HG02885 (cell line): ENCODE measurements at regions not wholly inside any gene's neighbourhood (a gene's known extent, or its start where the extent isn't known, plus 50 kb on each side); places are given as distances from the start of the nearest gene placed in this dataset.

Experiments used
- ATAC-seq: cut with Tn5 transposase; IDR thresholded peaks from one replicate; pipeline ENCODE4 v1.9.1; 2021; ENCODE audit warnings: mild to moderate bottlenecking; ENCODE audit not compliant: unreplicated experiment, poor library complexity

DNA sequence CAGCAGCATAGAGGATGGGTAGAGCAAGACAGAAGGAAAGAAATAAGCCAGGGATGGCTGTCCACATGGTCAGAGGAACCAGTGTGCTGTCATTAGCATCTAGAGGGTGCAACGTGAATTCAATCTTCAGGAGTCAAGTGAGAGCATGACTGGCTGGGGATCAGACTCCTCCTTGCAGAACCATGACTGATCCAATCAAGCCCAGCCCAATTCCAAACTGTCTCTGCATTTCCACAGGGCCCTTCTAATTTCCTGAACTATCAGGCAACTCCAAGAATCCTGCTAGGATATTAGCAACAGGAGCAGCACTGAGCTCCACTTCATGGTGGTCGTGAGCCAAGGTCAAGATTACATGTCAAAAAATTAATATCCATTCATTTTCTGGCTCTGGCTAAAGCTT is 166.8 kb upstream of the CAMK1G start:
- no peak for ATAC-seq

DNA sequence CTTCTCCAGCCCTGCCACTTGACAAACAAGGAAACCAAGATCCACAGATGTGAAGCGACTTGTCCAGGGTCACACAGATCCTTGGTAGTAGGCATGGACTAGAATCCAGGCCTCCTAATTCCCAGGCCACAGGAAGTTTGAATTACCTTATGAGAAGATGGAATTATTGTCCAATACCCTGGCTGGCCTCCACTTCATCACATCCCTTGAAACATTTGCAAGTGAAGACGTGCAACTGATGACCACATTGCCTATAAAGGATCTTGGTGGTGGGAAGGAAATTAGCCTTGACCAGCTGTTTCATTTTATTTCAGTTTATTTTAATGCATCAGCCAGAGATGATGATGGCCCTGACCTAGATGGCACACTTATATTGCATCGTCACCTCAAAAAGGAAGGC is 165.8 kb upstream of the CAMK1G start:
- no peak for ATAC-seq

DNA sequence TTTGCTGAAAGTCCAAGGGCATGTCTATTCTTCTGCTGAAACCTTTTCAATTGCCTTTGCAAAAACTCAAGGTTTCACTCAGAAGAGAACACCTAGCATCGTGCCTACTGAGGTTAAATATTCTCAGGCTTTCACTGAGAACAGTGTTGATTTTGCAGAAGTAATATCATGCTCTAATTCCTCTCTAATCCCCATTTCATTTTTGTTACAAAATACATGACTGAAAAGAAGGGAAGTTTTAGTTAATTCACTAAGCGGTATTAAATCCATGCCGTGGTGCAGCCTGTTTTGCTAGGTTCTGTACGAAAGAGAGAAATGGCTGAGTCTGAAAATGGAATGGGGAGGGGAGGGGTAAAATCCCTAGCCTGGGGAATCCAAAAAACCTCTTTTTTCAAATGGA is 163.2 kb upstream of the CAMK1G start:
- no peak for ATAC-seq

DNA sequence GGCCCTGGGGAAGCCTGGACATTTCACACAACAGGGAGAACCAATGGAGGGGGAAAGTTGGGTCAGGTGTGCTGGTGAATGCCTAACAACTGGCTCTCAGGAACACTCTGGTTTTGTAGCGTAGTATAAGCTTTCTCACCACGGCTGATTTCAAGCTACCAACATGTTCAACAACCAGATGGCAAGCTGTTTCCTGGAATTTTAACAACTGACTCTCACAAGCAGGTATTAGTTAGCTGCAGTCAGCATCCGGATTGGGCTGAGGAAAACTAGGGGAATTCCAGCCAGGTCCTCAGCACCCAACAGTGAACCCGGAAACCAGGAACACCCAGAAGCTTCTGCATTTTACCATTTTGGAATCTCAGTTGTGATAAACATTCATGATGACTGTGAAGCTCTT is 162.3 kb upstream of the CAMK1G start:
- ATAC-seq = no peak

DNA sequence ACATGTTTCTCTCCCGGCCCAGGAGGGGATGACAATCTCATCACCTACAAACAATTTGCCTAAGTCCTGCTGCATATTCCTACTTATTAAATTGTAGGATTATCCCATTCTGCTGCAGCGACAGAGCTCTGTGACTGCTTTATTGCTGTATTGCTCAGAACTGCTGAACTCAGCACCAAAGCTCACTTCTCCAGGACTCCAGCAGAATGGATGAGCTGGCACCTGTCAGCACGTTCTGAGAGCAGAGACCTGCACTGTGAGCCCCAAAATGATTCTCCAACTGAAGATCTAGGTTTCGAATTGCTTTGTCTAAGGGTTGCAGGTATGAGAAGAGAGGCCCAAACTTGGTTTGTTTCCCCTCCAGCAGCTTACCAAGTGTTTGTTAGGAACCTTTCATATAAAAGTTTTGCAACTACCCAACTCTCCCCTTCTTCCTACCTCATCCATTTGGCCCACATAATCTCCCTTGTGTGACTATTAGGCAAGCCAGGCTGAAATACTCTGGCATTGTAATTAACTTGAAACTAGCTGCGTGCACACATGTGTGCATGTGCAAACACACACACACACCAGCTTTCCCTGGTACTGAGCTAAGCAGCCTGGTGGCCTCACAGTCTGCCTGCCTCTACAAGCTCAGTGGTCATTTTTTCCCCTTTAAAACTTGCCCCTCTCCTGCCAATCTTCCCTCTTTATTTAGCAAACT is 161.4 kb upstream of the CAMK1G start:
- no peak for ATAC-seq

DNA sequence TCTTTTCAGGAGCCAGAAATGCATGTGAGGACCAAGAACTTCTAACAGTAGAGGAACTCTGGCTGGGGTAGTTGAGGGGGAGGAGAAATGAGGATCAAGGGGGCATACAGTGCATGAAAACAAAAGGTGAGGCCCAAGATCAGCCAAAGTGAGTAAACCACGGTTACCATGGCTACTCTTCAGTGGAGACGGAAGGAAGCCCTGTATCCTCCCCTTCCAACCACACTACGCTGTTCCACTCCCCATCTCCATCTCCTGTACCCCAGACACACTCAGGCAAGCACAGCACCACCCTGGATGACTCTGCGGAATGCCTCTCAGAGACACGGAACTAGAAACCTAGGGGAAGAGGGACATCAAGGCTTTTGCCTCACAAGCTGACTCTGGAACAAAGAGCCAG is 157.6 kb upstream of the CAMK1G start:
- no peak for ATAC-seq

DNA sequence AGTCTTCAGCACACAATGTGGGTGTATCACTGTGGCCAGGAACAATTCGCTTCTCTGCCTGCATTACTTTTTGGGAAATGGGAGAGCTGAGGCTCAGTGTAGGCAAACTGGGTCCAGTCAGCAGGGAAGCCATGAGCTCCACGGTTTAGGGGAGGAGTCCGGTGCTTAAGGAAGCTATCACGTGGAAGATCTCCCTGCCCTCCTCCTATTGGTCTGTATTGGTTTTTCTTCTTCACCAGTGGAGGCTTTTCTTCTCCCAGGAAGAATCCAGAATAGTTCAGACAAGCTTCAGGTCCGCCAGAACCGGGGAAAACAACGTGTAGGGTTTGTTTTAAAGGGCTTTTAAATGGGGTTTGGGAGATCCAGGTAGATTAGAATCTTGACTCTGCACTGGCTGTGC is 156.2 kb upstream of the CAMK1G start:
- ATAC-seq = no peak

DNA sequence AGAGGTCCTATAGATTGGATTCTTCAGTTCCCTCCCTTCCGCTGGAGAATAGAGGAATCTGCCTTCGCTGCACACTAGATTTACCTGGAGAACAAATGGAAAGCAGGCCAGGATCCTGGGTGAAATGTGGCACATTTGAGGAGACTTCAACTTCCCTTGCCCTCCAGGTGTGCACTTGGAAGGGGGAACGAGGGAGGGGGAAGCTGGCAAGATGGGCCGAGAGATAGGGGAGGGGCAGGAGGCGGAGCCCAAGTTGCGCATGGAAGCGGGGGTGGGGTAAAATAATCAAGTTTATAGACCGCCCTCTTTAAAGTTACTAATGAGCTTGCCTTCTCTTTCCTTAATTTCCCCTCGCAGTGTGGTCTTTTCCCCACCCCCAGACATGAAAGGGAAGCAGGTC is 155.7 kb upstream of the CAMK1G start:
- no peak for ATAC-seq

DNA sequence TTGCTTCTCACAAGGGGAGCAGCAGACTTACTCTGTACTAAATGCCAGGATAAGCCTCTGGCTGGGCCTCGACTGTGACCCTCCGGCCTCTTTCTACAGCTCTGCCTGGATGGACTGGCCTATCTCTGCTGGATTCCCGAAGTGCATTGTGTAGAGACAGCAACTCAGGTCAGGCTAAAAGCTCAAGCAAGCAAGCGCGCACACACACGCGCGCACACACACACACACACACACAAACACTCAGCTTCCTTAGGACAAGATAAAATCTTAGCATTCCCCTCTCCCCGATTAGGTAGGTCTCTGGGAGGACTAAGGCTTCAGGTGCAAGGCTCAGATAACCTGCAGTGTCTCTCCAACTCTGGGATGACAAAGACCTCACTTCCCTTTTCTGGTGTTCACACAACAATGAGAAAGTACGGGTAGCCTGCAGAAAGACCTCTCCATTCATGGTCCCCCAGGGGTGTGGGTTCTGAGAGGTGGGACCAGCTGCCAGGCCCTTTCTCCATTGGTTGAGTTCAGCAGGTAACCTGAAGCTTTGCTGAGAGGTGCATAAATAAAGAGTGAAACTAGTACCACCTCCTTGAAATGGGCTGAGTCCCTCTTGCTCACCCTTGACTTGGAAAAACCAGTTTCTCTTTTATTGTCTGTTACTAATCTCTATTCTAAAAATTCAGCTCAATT is 155.1 kb upstream of the CAMK1G start:
- no peak for ATAC-seq

DNA sequence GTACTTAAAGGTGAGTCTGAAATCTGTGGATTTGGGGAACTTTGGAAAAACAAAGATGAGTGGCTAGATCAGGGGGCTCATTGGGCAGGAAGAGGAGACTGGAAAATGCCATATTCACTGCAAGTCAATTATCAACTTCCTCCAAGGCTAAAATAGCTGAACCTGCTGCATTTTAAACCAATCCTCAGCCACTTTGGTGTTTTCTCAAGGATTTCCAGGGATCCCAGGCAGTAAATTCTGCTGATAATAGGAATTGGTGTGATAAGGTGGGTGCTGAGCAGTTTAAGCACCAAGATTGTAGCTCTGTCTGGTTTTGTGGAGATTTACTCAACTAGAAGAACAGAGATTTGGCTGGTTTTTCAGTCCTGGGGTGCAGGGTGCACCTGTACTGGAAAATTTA is 153.9 kb upstream of the CAMK1G start:
- ATAC-seq = no peak

DNA sequence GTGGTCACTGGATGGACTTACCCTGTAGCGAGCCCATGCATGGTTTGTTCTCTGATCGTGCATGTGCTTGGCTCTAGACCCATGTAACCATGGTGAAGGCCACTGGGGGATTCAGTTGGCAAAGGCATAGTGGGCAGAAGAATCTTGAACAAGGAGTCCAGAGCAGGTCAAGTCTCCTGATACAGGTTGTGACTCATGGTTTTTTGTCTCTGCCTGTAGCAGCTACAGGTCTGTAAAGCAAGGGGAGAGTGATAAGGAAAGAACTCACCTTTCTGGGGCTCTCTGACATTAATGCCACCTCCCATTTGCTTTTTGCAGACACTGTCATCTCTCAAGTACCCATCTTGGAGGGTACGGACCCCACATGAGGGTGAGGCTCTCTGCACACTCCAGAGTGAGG is 153.4 kb upstream of the CAMK1G start:
- no peak for ATAC-seq

DNA sequence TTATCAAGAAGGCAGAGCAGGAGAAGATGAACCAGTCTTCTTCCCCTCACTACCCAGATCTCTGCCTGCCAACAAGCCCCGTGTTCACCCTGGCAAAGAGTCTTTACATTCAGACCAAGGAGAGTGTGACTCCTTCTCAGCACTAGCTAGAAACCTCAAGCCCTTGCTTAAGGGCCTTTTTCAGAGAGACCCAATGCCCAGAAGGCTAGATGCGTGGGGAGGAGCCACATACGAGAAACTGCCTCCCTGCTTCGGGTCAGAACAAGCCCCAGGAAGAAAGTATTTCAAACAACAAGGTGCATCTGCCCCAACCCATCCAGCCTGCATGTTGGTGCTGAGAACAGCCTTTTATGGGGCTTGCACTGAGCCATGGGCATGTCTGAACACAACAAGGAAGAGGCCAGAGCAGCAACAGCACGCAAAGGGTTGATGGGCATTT is 152.7 kb upstream of the CAMK1G start:
- no peak for ATAC-seq

DNA sequence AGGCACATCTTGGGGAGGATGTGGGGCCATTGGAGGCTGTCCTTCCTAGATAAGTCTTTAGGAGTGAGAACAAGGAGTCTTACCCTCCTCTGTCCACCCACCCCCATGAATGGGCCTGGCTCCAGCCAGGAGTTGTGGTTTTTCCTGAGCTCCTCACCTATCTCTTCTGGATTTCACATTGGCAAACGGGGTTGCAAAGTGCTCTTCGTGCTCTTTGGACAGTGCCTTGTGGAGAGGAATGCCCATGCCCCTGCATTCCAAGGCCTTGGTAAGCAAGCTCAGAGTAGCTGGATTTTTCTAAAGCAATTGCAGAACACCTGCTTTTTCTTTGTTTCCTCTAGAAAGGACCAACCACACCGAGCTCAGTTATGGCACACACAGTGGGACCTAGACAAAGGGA is 152.1 kb upstream of the CAMK1G start:
- no peak for ATAC-seq

DNA sequence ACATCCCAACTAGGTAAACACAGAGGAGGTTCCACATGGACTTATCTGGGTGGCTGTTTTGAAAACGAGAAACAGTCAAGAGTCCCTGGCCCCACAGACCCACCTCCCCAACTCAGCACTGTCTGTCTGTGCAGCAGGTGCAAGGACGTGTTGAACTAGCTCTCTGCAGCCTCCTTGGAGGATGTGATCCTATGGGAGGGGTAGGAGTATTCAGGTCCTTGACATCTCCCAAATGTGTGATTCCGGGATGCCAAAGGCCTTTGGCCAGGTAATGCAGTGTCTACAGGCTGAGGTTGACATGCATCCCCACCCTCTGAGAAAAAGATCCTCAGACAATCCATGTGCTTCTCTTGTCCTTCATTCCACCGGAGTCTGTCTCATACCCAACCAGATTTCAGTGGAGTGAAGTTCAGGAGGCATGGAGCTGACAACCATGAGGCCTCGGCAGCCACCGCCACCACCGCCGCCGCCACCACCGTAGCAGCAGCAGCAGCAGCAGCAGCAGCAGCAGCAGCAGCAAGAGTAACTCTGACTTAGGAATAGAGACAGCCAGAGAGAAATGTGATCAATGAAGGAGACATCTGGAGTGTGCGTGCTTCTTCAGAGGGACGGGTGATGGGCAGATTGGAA is 151.6 kb upstream of the CAMK1G start:
- no peak for ATAC-seq

DNA sequence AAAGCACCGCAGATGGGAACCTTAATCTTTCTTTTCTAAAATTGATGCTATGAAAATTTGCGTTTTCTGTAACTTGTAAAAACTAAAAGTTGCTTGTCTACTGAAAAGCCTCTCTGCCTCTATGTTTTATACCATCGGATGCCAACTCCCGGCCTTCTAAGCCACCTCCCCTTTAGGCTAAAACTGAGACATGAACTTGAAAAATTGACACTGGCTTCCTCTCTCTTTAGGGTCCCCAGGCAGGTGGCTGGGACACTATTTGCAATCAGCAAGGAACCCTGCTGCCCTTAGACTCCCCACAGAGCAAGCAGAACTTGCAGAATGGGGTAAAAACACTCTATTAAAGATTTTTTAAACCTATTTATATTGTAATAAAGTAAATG is 151.1 kb upstream of the CAMK1G start:
- ATAC-seq = no peak

DNA sequence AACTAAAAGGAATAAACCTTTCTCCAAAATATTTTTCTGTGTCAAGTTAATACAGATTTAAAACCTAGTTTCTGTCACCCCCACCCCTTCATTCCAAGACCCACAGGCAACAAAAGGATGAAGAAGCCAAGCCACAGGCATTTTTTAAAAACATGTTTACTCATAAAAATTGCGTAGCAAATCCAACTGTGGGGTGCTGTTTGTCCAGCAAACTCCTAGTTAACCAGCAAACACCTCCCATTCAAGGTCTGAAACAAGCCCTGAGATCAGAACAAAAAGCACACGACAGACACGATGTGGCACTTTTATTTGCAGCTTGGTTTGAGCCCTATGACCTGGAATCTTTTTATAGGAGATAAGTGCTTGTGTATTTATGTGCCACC is 149.9 kb upstream of the CAMK1G start:
- ATAC-seq = no peak

DNA sequence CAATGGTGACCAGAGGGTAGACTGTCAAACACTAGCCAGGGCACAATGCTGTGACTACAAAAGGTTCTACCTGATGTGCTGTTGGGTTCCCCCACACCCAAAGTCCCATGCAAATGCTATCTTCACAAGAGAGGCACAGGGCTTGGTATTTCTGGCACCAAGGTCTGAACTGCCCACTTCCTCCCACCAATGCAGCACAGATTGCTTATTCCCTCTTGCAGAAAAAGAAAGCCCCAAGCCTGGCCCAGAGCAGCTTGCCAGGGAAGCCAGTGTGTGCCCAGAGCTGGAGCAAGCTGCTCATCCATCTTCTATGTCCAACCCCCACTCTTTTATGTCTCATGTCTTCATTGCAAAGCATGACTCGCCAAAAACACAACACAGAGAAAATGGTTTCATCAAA is 149.4 kb upstream of the CAMK1G start:
- ATAC-seq = no peak

DNA sequence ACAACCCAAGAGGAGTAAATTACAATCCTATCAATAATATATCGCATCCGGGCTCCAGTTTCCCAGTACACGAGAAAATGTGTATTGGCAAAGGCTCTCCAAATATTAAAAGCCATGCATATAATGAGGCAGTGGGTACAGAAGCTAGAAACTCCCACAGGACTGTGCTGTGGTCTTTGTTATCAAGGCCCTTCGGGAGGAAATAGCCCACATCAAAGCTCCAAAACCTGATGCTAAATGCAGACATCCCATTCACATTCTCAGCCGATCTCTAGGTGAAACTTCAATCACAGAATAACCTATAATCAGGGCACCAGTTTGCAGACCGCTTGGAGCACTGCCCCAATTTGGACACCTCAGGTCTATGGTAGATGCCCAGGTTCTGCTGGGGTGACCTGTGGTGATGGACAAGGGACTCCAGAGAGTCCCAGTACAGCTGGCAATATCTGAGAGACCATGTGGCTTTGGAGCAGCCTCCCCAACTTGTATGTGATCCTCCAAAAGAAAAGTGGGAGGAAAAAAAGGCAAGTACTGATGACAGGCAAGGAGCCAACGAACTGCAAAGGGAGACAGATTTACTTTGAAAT is 148.8 kb upstream of the CAMK1G start:
- ATAC-seq = no peak

DNA sequence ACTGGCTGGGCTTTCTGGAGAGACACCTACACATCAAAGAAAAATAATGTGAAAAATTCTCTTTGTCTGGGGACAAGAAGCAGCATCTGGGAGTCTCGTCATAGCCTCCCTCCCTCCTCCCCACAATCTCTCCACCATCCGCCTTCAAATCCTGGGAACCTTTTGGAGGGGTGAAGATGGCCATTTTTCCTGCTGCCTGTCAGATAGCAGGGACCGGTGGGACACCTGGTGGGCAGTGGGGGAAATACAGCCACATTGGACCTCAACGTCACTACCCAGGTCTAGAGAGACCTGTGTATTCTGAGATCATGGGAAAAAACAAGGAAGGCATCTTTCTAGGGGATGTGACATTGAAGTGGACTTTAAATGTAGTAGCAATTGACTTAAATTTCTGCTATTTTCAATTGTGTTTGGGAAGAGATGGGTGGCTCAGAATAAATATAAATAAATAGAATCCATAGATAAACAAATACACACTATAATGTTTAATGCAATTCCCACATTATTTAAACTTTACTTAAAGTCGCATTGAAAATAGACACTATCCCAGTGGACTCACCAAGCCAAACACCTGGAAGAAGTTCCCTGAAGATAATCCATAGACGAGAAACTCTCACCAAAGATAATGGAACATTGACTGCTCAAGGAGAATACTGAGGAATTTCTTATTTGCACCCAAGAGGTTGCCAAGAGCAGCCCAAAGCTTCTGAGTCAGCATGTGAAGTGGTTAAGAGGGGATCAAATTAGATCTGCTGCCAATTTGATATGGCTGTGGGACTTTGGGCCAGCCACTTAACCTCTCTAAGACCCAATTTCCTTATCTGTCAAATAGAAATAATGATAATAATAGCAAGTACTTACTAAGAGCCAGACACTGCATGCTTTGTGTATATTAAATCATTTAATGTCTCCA is 147.6 kb upstream of the CAMK1G start:
- ATAC-seq = peak; percentile 87

DNA sequence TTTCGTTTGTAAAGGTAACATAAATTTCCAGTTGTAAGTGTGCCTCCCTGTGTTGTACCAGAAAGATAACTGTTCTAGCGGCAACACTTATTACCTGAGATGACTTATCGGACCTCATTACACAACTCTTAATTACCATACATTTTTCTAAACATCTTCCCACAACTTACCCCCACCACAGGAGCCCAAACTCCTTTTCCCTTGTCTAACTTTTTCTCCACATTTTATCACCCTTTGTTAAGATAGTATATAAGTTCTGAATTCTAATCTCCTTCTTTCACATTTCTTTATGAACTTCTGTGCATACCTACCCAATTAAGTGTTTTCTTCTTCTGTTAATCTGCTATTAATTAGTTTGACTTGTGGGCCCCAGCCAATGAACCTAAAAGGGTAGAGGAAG is 143.7 kb upstream of the CAMK1G start:
- ATAC-seq = no peak
